Mesendoderm (in vitro differentiated cells): ENCODE measurements at regions not wholly inside any gene's neighbourhood (a gene's known extent, or its start where the extent isn't known, plus 50 kb on each side); places are given as distances from the start of the nearest gene placed in this dataset.
A peak's percentile ranks its signal among the peaks of the same experiment; 100 is the strongest.

ENCODE experiments used
- DNase-seq: peaks from one replicate; pipeline ENCODE4 v3.0.0; 2013
- H2AK5ac ChIP-seq: 2 replicates; pipeline ENCODE4 v1.6.1; 2013; ENCODE audit warnings: low read length, inconsistent platforms
- H2BK120ac ChIP-seq: 2 replicates; pipeline ENCODE4 v1.6.1; 2013; ENCODE audit warnings: low read depth, mild to moderate bottlenecking, low read length, moderate library complexity, mixed read lengths
- H2BK15ac ChIP-seq: replicated peaks from 2 replicates; pipeline ENCODE4 v1.6.1; 2013; ENCODE audit warnings: low read depth, mild to moderate bottlenecking, moderate library complexity
- H2BK5ac ChIP-seq: 2 replicates; pipeline ENCODE4 v1.6.1; 2013; ENCODE audit warnings: low read length, inconsistent platforms
- H3K18ac ChIP-seq: 2 replicates; pipeline ENCODE4 v1.6.1; 2013; ENCODE audit warnings: mild to moderate bottlenecking, low read length, mixed read lengths
- H3K23ac ChIP-seq: one replicate; pipeline ENCODE4 v1.6.1; 2013; ENCODE audit warnings: low read length
- H3K27ac ChIP-seq: 2 replicates; pipeline ENCODE4 v1.5.1; 2013; ENCODE audit warnings: low read depth, mild to moderate bottlenecking, inconsistent platforms, low read length, moderate library complexity
- H3K27me3 ChIP-seq: 2 replicates; pipeline ENCODE4 v1.6.1; 2013; ENCODE audit warnings: low read length, control low read depth, mild to moderate bottlenecking, inconsistent platforms; ENCODE audit not compliant: insufficient read depth, poor library complexity
- H3K36me3 ChIP-seq: 2 replicates; pipeline ENCODE4 v1.6.1; 2013; ENCODE audit warnings: low read length, inconsistent platforms; ENCODE audit not compliant: control insufficient read depth, insufficient read depth
- H3K4ac ChIP-seq: one replicate; pipeline ENCODE4 v1.6.1; 2013; ENCODE audit warnings: low read depth, mild to moderate bottlenecking, low read length, moderate library complexity
- H3K4me1 ChIP-seq: 2 replicates; pipeline ENCODE4 v1.6.1; 2013; ENCODE audit warnings: low read depth, low read length, inconsistent platforms; ENCODE audit not compliant: control insufficient read depth
- H3K4me2 ChIP-seq: 2 replicates; pipeline ENCODE4 v1.6.1; 2013; ENCODE audit warnings: low read length
- H3K4me3 ChIP-seq: 2 replicates; pipeline ENCODE4 v1.5.1; 2013; ENCODE audit warnings: mild to moderate bottlenecking, low read length
- H3K56ac ChIP-seq: one replicate; pipeline ENCODE4 v1.6.1; 2013; ENCODE audit warnings: low read length
- H3K79me1 ChIP-seq: 2 replicates; pipeline ENCODE4 v1.6.1; 2013; ENCODE audit warnings: low read length, inconsistent platforms
- H3K79me2 ChIP-seq: 2 replicates; pipeline ENCODE4 v1.6.1; 2013; ENCODE audit warnings: mild to moderate bottlenecking, low read length; ENCODE audit not compliant: control insufficient read depth, insufficient read depth
- H3K9ac ChIP-seq: 2 replicates; pipeline ENCODE4 v1.6.1; 2013; ENCODE audit warnings: low read length, inconsistent platforms
- H4K5ac ChIP-seq: one replicate; pipeline ENCODE4 v1.6.1; 2013; ENCODE audit warnings: low read length
- H4K8ac ChIP-seq: one replicate; pipeline ENCODE4 v1.6.1; 2013; ENCODE audit warnings: low read depth, mild to moderate bottlenecking, control low read depth, low read length, moderate library complexity
- WGBS: extraction: QIAGEN DNeasy Blood & Tissue Kit; methylation state at CpG from one replicate; pipeline ENCODE4 v1.1.7; 2013; ENCODE audit warnings: low lambda C conversion rate, missing lambda C conversion rate; ENCODE audit not compliant: insufficient coverage; ENCODE audit errors: extremely low coverage; 5-methylcytosine and 5-hydroxymethylcytosine counted together

- H4K8ac ChIP-seq, result no peak overlapping the region
- no peak overlapping the region for H4K5ac ChIP-seq
- H3K4me3 ChIP-seq, result no peak overlapping the region
- no peak overlapping the region for H2BK120ac ChIP-seq
- DNase-seq, result no peak
- WGBS, result no CpG with 5 or more reads among the region's 1 CpG
- H2BK5ac ChIP-seq, result no peak overlapping the region
- no peak overlapping the region for H3K27ac ChIP-seq
- no peak overlapping the region for H3K4me2 ChIP-seq
- no peaks in the 10 kb centered on the region for H3K79me2 ChIP-seq
- H3K4me1 ChIP-seq, result no peaks in the 10 kb centered on the region
- no peak overlapping the region for H2BK15ac ChIP-seq
- H3K23ac ChIP-seq, result no peak overlapping the region
- H3K27me3 ChIP-seq, result no peaks in the 10 kb centered on the region
- H3K79me1 ChIP-seq, result no peaks in the 10 kb centered on the region
- no peak overlapping the region for H3K9ac ChIP-seq
- H3K36me3 ChIP-seq, result no peaks in the 10 kb centered on the region
- H2AK5ac ChIP-seq, result no peak overlapping the region
- no peak overlapping the region for H3K18ac ChIP-seq
- H3K4ac ChIP-seq, result no peak overlapping the region
- no peak overlapping the region for H3K56ac ChIP-seq
Measured at GRCh38 chr1:197850918-197851317, 51.5 kb upstream of the C1orf53 start.

- Histone ChIP-seq H3K4me1 (no peaks in the 10 kb centered on the region), H2BK5ac (no peak overlapping the region), H3K27me3 (no peaks in the 10 kb centered on the region), H3K23ac (no peak overlapping the region), H4K5ac (no peak overlapping the region), H3K4me3 (no peak overlapping the region), H2BK120ac (no peak overlapping the region), H3K79me2 (no peaks in the 10 kb centered on the region), H3K56ac (no peak overlapping the region), H3K79me1 (no peaks in the 10 kb centered on the region), H3K27ac (no peak overlapping the region), H3K9ac (no peak overlapping the region), H3K4me2 (no peak overlapping the region), H2BK15ac (no peak overlapping the region), H4K8ac (no peak overlapping the region), H3K18ac (no peak overlapping the region), H2AK5ac (no peak overlapping the region), H3K36me3 (no peaks in the 10 kb centered on the region), H3K4ac (no peak overlapping the region)
- no CpG with 5 or more reads among the region's 4 CpGs for WGBS
- peak; percentile 4 for DNase-seq
Measured at GRCh38 chr1:197850042-197850441, 52.4 kb upstream of the C1orf53 start.

GRCh38 chr1:197848350-197848749 is 54.1 kb upstream of the C1orf53 start:
- no peak overlapping the region for H3K9ac ChIP-seq
- H3K4me1 ChIP-seq, result no peaks in the 10 kb centered on the region
- H3K56ac ChIP-seq, result no peak overlapping the region
- H3K27ac ChIP-seq, result no peak overlapping the region
- no peak overlapping the region for H3K4ac ChIP-seq
- no peak overlapping the region for H2BK15ac ChIP-seq
- H3K79me1 ChIP-seq, result no peaks in the 10 kb centered on the region
- no peak overlapping the region for H4K5ac ChIP-seq
- H3K18ac ChIP-seq, result no peak overlapping the region
- no peaks in the 10 kb centered on the region for H3K79me2 ChIP-seq
- H2BK120ac ChIP-seq, result no peak overlapping the region
- H3K27me3 ChIP-seq, result no peaks in the 10 kb centered on the region
- H3K36me3 ChIP-seq, result no peaks in the 10 kb centered on the region
- H2AK5ac ChIP-seq, result no peak overlapping the region
- no peak overlapping the region for H3K23ac ChIP-seq
- no peak overlapping the region for H2BK5ac ChIP-seq
- no peak overlapping the region for H3K4me2 ChIP-seq
- H4K8ac ChIP-seq, result no peak overlapping the region
- no peak for DNase-seq
- no peak overlapping the region for H3K4me3 ChIP-seq

GRCh38 chr1:197845886-197846285 is 56.5 kb upstream of the C1orf53 start:
- H3K4me2 ChIP-seq, result no peak overlapping the region
- no peak overlapping the region for H3K4ac ChIP-seq
- H4K8ac ChIP-seq, result no peak overlapping the region
- H3K4me3 ChIP-seq, result no peak overlapping the region
- H3K9ac ChIP-seq, result no peak overlapping the region
- H2BK120ac ChIP-seq, result no peak overlapping the region
- H3K56ac ChIP-seq, result no peak overlapping the region
- no peak overlapping the region for H4K5ac ChIP-seq
- H3K23ac ChIP-seq, result no peak overlapping the region
- no peaks in the 10 kb centered on the region for H3K27me3 ChIP-seq
- H3K36me3 ChIP-seq, result no peaks in the 10 kb centered on the region
- H2BK5ac ChIP-seq, result no peak overlapping the region
- no peak overlapping the region for H2AK5ac ChIP-seq
- H3K4me1 ChIP-seq, result no peaks in the 10 kb centered on the region
- no CpG with 5 or more reads among the region's 1 CpG for WGBS
- no peaks in the 10 kb centered on the region for H3K79me1 ChIP-seq
- no peak overlapping the region for H3K27ac ChIP-seq
- H3K79me2 ChIP-seq, result no peaks in the 10 kb centered on the region
- DNase-seq, result no peak
- H3K18ac ChIP-seq, result no peak overlapping the region
- H2BK15ac ChIP-seq, result no peak overlapping the region

DNA sequence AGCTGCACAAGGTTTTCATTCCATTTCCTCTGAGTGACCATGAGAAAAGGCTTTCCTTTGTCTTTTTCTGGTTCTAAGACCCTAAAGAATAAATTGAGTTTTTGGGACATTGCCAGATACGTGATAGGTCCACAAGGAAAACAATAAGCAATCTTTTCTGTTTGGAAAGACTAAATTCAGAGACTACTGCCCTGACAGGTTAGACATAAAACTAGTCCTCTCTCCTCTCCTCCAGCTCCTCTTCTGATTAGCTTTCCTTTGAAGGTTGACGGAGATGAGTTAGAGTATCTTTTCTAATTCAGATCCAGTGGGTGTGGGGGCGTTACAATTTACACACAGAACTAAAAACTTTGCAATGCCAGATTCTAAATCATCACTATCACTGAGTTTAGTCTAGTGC is 57.8 kb upstream of the C1orf53 start:
- Histone ChIP-seq H2BK5ac (no peak overlapping the region), H3K36me3 (no peaks in the 10 kb centered on the region), H4K8ac (no peak overlapping the region), H4K5ac (no peak overlapping the region), H3K18ac (no peak overlapping the region), H3K79me1 (no peaks in the 10 kb centered on the region), H3K56ac (no peak overlapping the region), H3K9ac (no peak overlapping the region), H3K27ac (no peak overlapping the region), H3K4me1 (no peaks in the 10 kb centered on the region), H3K23ac (no peak overlapping the region), H2BK15ac (no peak overlapping the region), H3K27me3 (no peaks in the 10 kb centered on the region), H2BK120ac (no peak overlapping the region), H3K4me3 (no peak overlapping the region), H3K79me2 (no peaks in the 10 kb centered on the region), H3K4ac (no peak overlapping the region), H2AK5ac (no peak overlapping the region), H3K4me2 (no peak overlapping the region)
- WGBS, result no CpG with 5 or more reads among the region's 3 CpGs
- DNase-seq, result no peak

DNA sequence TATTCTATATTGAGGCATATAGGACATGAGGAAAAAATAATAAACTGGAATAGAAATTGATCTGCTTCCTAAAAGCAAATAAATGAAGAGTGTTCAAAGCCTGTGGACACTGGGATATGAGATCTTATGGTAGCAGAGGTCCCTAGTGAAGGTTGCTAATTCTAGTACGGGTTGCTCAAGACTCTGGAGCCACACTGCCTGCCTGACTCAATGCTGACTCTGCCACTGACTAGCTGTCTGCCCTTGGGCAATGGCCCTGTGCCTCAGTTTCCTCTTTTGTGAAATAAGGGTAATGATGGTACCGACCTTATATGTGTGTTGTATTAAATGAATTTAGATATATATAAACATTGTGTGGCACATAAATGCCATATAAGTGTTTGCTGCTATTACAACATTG is 59.0 kb upstream of the C1orf53 start:
- Histone ChIP-seq H3K4me2 (no peak overlapping the region), H4K5ac (no peak overlapping the region), H3K9ac (no peak overlapping the region), H2BK15ac (no peak overlapping the region), H3K4me3 (no peak overlapping the region), H3K79me1 (no peaks in the 10 kb centered on the region), H2AK5ac (no peak overlapping the region), H3K18ac (no peak overlapping the region), H3K79me2 (no peaks in the 10 kb centered on the region), H3K23ac (no peak overlapping the region), H3K27me3 (no peaks in the 10 kb centered on the region), H3K4me1 (no peaks in the 10 kb centered on the region), H2BK5ac (no peak overlapping the region), H4K8ac (no peak overlapping the region), H2BK120ac (no peak overlapping the region), H3K36me3 (no peaks in the 10 kb centered on the region), H3K27ac (no peak overlapping the region), H3K56ac (no peak overlapping the region), H3K4ac (no peak overlapping the region)
- no CpG with 5 or more reads among the region's 2 CpGs for WGBS
- no peak for DNase-seq
